ENCODE measurements at regions not wholly inside any gene's neighbourhood (a gene's known extent, or its start where the extent isn't known, plus 50 kb on each side); places are given as distances from the start of the nearest gene placed in this dataset.

- no peak overlapping the region for H3K9ac ChIP-seq (ENCODE audit: low read length)
- H3K9me2 ChIP-seq (ENCODE audit: low read depth, low read length) = no peaks in the 10 kb centered on the region
- H3K36me3 ChIP-seq (ENCODE audit: insufficient read depth, low read length) = no peaks in the 10 kb centered on the region
- H3F3A ChIP-seq (ENCODE audit: insufficient read depth, low read length) = no peaks in the 10 kb centered on the region
- no peak overlapping the region for H3K4me3 ChIP-seq (ENCODE audit: low read depth, low read length, poor library complexity, severe bottlenecking)
- no peaks in the 10 kb centered on the region for H4K20me1 ChIP-seq (ENCODE audit: insufficient read depth, low read length)
- no peak overlapping the region for H3K27ac ChIP-seq (ENCODE audit: low read depth, low read length, poor library complexity, severe bottlenecking)
- TF ChIP-seq CTCF (IDR thresholded peaks at IDR 0.05; ENCODE audit: low read length) (no peak), EZH2 (IDR thresholded peaks at IDR 0.05; ENCODE audit: borderline replicate concordance, low read length) (no peak)
- no peaks in the 10 kb centered on the region for H3K27me3 ChIP-seq (ENCODE audit: insufficient read depth, low read length)
- no peaks in the 10 kb centered on the region for H3K9me3 ChIP-seq (ENCODE audit: low read length)
- H3K4me2 ChIP-seq (ENCODE audit: low read length) = no peak overlapping the region
- no peaks in the 10 kb centered on the region for H3K4me1 ChIP-seq (ENCODE audit: insufficient read depth, low read length, severe bottlenecking)
- no peaks in the 10 kb centered on the region for H3K79me2 ChIP-seq (ENCODE audit: insufficient read depth, low read length)
- H2AFZ ChIP-seq (ENCODE audit: low read length) = no peak overlapping the region
Observed at GRCh38 chr12:107478881-107479280, 206.7 kb upstream of the PWP1 start.

DNA sequence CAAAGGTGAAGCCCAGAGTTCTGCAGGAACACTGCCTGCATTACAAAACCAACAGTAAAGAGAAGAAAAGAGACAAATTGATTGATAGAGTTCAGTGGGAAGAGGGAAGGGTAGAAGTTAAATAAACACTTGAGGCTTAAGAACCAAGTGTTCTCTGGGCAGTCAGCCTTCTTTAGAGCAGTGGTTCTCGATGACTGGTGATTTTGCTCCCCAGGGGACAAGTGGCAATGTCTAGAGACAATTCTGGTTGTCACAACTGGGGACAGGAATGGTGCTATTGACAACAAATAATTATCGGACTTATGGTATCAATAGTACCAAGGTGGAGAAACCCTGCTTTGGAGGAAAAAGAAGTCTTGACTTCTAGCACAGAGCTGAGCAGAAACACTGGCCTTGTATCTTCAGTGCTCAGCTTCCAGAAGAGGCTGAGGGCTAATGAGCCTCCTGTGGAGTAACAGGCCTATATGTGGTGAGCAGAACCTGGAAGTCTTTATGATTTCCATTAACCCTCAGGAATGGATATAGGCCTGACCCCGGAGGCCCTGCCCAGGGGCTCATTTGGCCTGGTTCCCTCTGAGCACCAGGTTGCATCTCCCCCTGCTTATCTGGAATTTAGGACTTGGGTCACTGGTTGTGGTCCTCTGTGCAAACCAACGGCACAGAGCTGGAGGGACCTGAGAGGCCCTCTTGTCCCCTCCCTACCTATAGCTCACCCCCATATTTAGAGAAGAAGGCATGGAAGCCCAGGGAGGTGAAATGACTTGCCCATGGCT is 204.6 kb upstream of the PWP1 start:
- Histone ChIP-seq H3F3A (ENCODE audit: insufficient read depth, low read length) (no peaks in the 10 kb centered on the region), H3K9me2 (ENCODE audit: low read depth, low read length) (no peaks in the 10 kb centered on the region), H3K4me3 (ENCODE audit: low read depth, low read length, poor library complexity, severe bottlenecking) (no peak overlapping the region), H3K9me3 (ENCODE audit: low read length) (no peaks in the 10 kb centered on the region), H3K27ac (ENCODE audit: low read depth, low read length, poor library complexity, severe bottlenecking) (no peak overlapping the region), H3K36me3 (ENCODE audit: insufficient read depth, low read length) (no peaks in the 10 kb centered on the region), H3K4me1 (ENCODE audit: insufficient read depth, low read length, severe bottlenecking) (no peaks in the 10 kb centered on the region), H4K20me1 (ENCODE audit: insufficient read depth, low read length) (no peaks in the 10 kb centered on the region), H2AFZ (ENCODE audit: low read length) (no peak overlapping the region), H3K9ac (ENCODE audit: low read length) (no peak overlapping the region), H3K27me3 (ENCODE audit: insufficient read depth, low read length) (no peaks in the 10 kb centered on the region), H3K79me2 (ENCODE audit: insufficient read depth, low read length) (no peaks in the 10 kb centered on the region), H3K4me2 (ENCODE audit: low read length) (no peak overlapping the region)
- TF ChIP-seq CTCF (IDR thresholded peaks at IDR 0.05; ENCODE audit: low read length) (no peak), EZH2 (IDR thresholded peaks at IDR 0.05; ENCODE audit: borderline replicate concordance, low read length) (no peak)

- H3K27ac ChIP-seq (ENCODE audit: low read depth, low read length, poor library complexity, severe bottlenecking) = no peak overlapping the region
Observed at GRCh38 chr12:107484230-107484629, 201.4 kb upstream of the PWP1 start.

More at GRCh38 chr12:107484230-107484629, 201.4 kb upstream of the PWP1 start:
- no peak overlapping the region for H3K4me3 ChIP-seq (ENCODE audit: low read depth, low read length, poor library complexity, severe bottlenecking)
- no peaks in the 10 kb centered on the region for H4K20me1 ChIP-seq (ENCODE audit: insufficient read depth, low read length)
- no peaks in the 10 kb centered on the region for H3K36me3 ChIP-seq (ENCODE audit: insufficient read depth, low read length)
- no peak overlapping the region for H3K4me2 ChIP-seq (ENCODE audit: low read length)
- no peaks in the 10 kb centered on the region for H3K27me3 ChIP-seq (ENCODE audit: insufficient read depth, low read length)
- no peaks in the 10 kb centered on the region for H3K4me1 ChIP-seq (ENCODE audit: insufficient read depth, low read length, severe bottlenecking)
- no peaks in the 10 kb centered on the region for H3K9me2 ChIP-seq (ENCODE audit: low read depth, low read length)
- TF ChIP-seq EZH2 (IDR thresholded peaks at IDR 0.05; ENCODE audit: borderline replicate concordance, low read length) (no peak), CTCF (IDR thresholded peaks at IDR 0.05; ENCODE audit: low read length) (no peak)
- no peaks in the 10 kb centered on the region for H3F3A ChIP-seq (ENCODE audit: insufficient read depth, low read length)
- no peak overlapping the region for H3K9ac ChIP-seq (ENCODE audit: low read length)
- H3K9me3 ChIP-seq (ENCODE audit: low read length) = no peaks in the 10 kb centered on the region
- no peaks in the 10 kb centered on the region for H3K79me2 ChIP-seq (ENCODE audit: insufficient read depth, low read length)
- H2AFZ ChIP-seq (ENCODE audit: low read length) = no peak overlapping the region

All from OCI-LY1 (cell line).